22Rv1 (cell line): ENCODE measurements at regions not wholly inside any gene's neighbourhood (a gene's known extent, or its start where the extent isn't known, plus 50 kb on each side); places are given as distances from the start of the nearest gene placed in this dataset.

Source experiments
- H3K27ac ChIP-seq: fragments of 450-650 bp; 2 replicates; pipeline ENCODE4 v1.5.1; 2017
- CTCF ChIP-seq: fragments of 450-650 bp; IDR thresholded peaks from 2 replicates; pipeline ENCODE4 v1.5.1; 2017; ENCODE audit warnings: mild to moderate bottlenecking
- ZFX ChIP-seq: fragments of 450-650 bp; IDR thresholded peaks from 2 replicates; pipeline ENCODE4 v1.6.1; 2017; ENCODE audit warnings: antibody characterized with exemption, borderline replicate concordance

GRCh38 chr9:38160613-38161215, 91.7 kb upstream of the SHB start:
- TF ChIP-seq ZFX = no peak
- TF ChIP-seq CTCF = peak; percentile 94
- H3K27ac ChIP-seq = no peak overlapping the region

- TF ChIP-seq ZFX (no peak), CTCF (no peak)
Measured at GRCh38 chr9:38159599-38159998, 90.6 kb upstream of the SHB start.

GRCh38 chr9:38158628-38159027, 89.6 kb upstream of the SHB start:
- H3K27ac ChIP-seq = no peak overlapping the region
- TF ChIP-seq CTCF (no peak), ZFX (no peak)

More at GRCh38 chr9:38159599-38159998, 90.6 kb upstream of the SHB start:
- H3K27ac ChIP-seq = no peak overlapping the region

DNA sequence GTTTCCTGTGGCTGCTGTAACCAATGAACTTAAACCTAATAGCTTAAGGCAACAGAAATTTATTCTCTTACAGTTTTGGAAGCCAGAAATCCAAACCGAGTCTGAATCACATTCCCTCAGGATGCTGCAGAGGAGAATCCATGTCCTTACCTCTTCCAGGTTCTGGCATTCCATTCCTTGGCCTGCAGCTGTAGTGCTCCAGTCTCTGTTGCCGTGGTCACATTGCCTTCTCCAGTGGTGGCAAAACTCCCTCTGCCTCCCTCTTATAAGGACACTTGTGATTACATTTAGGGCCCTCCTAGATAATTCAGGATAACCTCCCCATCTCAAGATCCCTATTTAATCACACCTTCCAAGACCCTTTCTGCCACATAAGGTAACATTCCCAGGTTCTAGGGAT, 88.7 kb upstream of the SHB start:
- no peak for TF ChIP-seq CTCF
- TF ChIP-seq ZFX = no peak
- H3K27ac ChIP-seq = no peak overlapping the region

DNA sequence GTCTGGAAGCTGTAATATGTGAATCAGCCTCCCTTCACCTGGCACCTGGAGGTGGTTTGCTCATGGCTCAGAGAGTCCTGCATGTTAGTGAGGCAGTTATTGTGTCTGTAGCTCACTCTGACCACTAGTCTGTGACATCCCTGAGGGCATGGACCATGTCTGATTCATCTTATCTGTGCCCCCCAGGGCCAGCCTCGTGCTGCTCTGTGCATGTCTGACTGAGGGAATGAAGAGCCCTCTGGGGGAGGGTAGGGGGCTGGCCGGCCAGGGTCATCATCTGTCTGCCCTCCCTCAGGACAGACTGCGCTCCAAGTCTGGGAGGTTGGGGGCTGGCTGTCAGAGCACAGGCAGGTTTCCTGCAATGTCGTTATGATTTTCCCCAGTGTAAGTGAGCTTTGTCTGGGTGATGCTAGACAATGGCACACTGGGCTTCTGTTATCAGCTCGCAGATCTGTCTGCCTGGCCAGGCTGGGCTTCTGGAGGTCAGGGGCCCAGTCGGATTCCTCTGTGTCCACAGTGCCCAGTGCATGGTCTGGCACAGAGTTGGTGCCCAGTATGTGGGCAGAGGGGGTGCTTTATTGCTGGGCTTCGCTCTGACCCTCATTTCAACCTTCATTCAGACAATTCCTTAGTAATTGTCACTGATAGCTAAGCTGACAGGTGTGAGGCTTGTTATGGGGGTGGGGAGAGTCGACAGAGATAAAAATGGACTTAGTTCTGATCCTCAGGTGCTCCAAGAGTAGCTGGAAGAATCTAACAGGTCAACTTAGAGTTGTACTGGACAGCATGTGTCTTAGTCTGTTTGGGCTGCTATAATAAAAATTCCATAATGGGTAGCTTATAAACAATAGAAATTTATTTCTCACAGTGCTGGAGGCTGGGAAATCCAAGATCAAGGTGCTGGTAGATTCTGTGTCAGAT, 85.7 kb upstream of the SHB start:
- TF ChIP-seq ZFX (no peak), CTCF (no peak)
- H3K27ac ChIP-seq = no peak overlapping the region

DNA sequence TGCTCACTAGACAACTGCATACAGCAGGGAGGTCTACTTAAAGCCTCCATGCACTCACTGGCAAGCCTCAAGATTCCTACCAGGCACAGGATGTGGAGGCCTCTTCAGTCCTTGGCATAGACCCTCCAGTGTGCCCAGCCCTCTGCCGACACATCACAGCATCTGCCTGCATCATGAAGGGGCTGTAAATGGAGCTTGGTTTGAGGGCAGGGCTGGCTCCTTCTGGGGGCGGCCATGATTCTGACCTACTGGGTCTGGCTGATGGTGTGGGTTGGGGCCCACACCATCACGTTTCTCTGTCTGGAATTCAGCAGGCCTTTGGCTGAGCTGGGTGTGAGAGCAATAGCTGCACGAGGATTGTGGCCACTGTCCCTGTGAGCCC, 84.9 kb upstream of the SHB start:
- TF ChIP-seq ZFX (no peak), CTCF (no peak)
- H3K27ac ChIP-seq = no peak overlapping the region

DNA sequence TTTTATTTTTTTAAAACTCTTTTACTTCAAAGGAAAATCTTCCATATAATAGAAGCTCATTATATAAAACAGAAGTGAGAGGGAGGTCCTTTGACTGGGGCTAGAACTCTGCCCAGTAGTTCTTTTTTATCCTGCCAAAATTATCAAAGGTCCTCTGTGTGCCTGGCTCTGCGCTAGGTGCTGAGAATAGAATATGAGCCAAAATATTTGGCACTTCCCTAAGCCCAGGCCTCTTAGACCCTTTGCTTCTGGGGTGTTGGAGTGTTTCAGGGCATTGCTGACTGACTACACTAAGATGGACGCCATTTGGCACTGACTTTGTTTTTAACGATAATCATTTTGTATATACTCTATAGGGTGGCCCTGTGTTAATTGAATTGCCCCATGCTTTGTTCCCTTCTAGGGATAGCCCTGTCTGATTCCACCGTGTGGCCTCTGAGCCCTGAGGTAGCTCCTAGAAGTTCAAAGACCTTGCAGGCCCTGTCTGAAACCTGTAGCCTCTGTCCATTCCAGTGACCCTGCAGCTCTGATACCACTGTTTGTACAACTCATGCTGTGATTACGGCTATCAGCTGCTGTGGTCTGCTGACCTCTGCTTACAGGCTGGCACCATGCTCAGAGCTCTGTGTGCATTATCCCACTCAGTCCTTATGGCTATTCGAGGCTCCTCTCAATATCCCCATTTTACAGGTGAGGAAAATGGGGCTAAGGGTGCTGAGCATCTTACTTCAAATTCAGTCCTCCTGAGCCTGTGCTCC, 84.3 kb upstream of the SHB start:
- no peak overlapping the region for H3K27ac ChIP-seq
- TF ChIP-seq CTCF = no peak
- TF ChIP-seq ZFX = no peak
